Mesenchymal stem cell (in vitro differentiated cells and primary cell): ENCODE measurements at regions not wholly inside any gene's neighbourhood (a gene's known extent, or its start where the extent isn't known, plus 50 kb on each side); places are given as distances from the start of the nearest gene placed in this dataset.

ENCODE experiments used
- DNase-seq: peaks from one replicate; pipeline ENCODE4 v3.0.0-alpha.2; 2013
- H2AFZ ChIP-seq: one replicate; pipeline ENCODE4 v1.6.1; 2013; ENCODE audit warnings: low read depth, mild to moderate bottlenecking, control low read depth, inconsistent platforms, low read length, moderate library complexity
- H2AK5ac ChIP-seq: 2 replicates; pipeline ENCODE4 v1.6.1; 2013; ENCODE audit warnings: low read length, moderate library complexity, mild to moderate bottlenecking, inconsistent platforms; ENCODE audit not compliant: severe bottlenecking
- H2BK120ac ChIP-seq: one replicate; pipeline ENCODE4 v1.6.1; 2013; ENCODE audit warnings: low read depth, mild to moderate bottlenecking, inconsistent platforms, low read length, moderate library complexity
- H2BK12ac ChIP-seq, 2 experiments: one replicate each; pipeline ENCODE4 v1.6.1; 2013; ENCODE audit warnings: inconsistent platforms in 2 of 2, low read length in 2 of 2, mild to moderate bottlenecking in 2 of 2, moderate library complexity in 2 of 2, control low read depth in 1 of 2
- H2BK15ac ChIP-seq: one replicate; pipeline ENCODE4 v1.6.1; 2013; ENCODE audit warnings: mild to moderate bottlenecking, low read depth, inconsistent platforms; ENCODE audit not compliant: poor library complexity, severe bottlenecking
- H2BK5ac ChIP-seq: 2 replicates; pipeline ENCODE4 v1.6.1; 2013; ENCODE audit warnings: low read depth, mild to moderate bottlenecking, low read length, control low read depth, inconsistent platforms; ENCODE audit not compliant: poor library complexity, severe bottlenecking
- H3K14ac ChIP-seq, 2 experiments: one replicate each; pipeline ENCODE4 v1.6.1; 2013; ENCODE audit warnings: inconsistent platforms in 2 of 2, low read length in 2 of 2, control low read depth in 1 of 2, mild to moderate bottlenecking in 1 of 2, moderate library complexity in 1 of 2
- H3K18ac ChIP-seq, 2 experiments: one replicate each; pipeline ENCODE4 v1.6.1; 2013; ENCODE audit warnings: inconsistent platforms in 2 of 2, low read length in 2 of 2, control low read depth in 1 of 2, low read depth in 1 of 2, mild to moderate bottlenecking in 1 of 2
- H3K23ac ChIP-seq, 2 experiments: one replicate each; pipeline ENCODE4 v1.6.1; 2013; ENCODE audit warnings: inconsistent platforms in 2 of 2, low read length in 2 of 2, mild to moderate bottlenecking in 2 of 2, moderate library complexity in 2 of 2, control low read depth in 1 of 2
- H3K27ac ChIP-seq: 2 replicates; pipeline ENCODE4 v1.5.1; 2013; ENCODE audit warnings: mild to moderate bottlenecking, moderate library complexity, low read length, control low read depth, inconsistent platforms; ENCODE audit not compliant: poor library complexity, severe bottlenecking
- H3K27me3 ChIP-seq, 2 experiments: 2 replicates each; pipeline versions ENCODE4 v1.6.1 to v1.7.0; 2013; ENCODE audit warnings: low read length in 2 of 2, mild to moderate bottlenecking in 2 of 2, moderate library complexity in 2 of 2, control low read depth in 1 of 2, inconsistent platforms in 1 of 2; ENCODE audit not compliant: control insufficient read depth in 1 of 2, insufficient read depth in 1 of 2
- H3K36me3 ChIP-seq, 2 experiments: 2 replicates each; pipeline versions ENCODE4 v1.6.1 to v1.7.0; 2013; ENCODE audit warnings: low read length in 2 of 2, control low read depth in 1 of 2, inconsistent platforms in 1 of 2, low read depth in 1 of 2, mild to moderate bottlenecking in 1 of 2; ENCODE audit not compliant: insufficient read depth in 2 of 2, control insufficient read depth in 1 of 2
- H3K4ac ChIP-seq, 2 experiments: one replicate each; pipeline ENCODE4 v1.6.1; 2013; ENCODE audit warnings: inconsistent platforms in 2 of 2, low read length in 2 of 2, mild to moderate bottlenecking in 2 of 2, moderate library complexity in 2 of 2, control low read depth in 1 of 2, low read depth in 1 of 2
- H3K4me1 ChIP-seq: 2 replicates; pipeline ENCODE4 v1.6.1; 2013; ENCODE audit warnings: low read depth, low read length, control low read depth; ENCODE audit not compliant: control insufficient read depth, insufficient read depth
- H3K4me2 ChIP-seq: 2 replicates; pipeline ENCODE4 v1.6.1; 2013; ENCODE audit warnings: low read length, mild to moderate bottlenecking, inconsistent platforms; ENCODE audit not compliant: poor library complexity, severe bottlenecking
- H3K4me3 ChIP-seq, 2 experiments: 2 replicates each; pipeline versions ENCODE4 v1.5.1 to v1.7.0; 2013; ENCODE audit warnings: low read length in 2 of 2, mild to moderate bottlenecking in 2 of 2, control low read depth in 1 of 2, low read depth in 1 of 2; ENCODE audit not compliant: insufficient read depth in 1 of 2
- H3K79me1 ChIP-seq: replicated peaks from 2 replicates; pipeline ENCODE4 v1.6.1; 2013; ENCODE audit warnings: mild to moderate bottlenecking, control low read depth, low read length, inconsistent platforms; ENCODE audit not compliant: poor library complexity, severe bottlenecking
- H3K9ac ChIP-seq: 2 replicates; pipeline ENCODE4 v1.7.0; 2013; ENCODE audit warnings: mild to moderate bottlenecking, low read length, moderate library complexity
- H3K9me3 ChIP-seq: 2 replicates; pipeline ENCODE4 v1.7.0; 2013; ENCODE audit warnings: mild to moderate bottlenecking, low read length; ENCODE audit not compliant: control insufficient read depth
- H4K8ac ChIP-seq: one replicate; pipeline ENCODE4 v1.6.1; 2013; ENCODE audit warnings: inconsistent platforms, mild to moderate bottlenecking, low read length, moderate library complexity
- H4K91ac ChIP-seq: one replicate; pipeline ENCODE4 v1.6.1; 2013; ENCODE audit warnings: mild to moderate bottlenecking, low read length, inconsistent platforms
- WGBS: methylation state at CpG from one replicate; pipeline ENCODE4 v1.1.7; 2013; ENCODE audit warnings: mixed read lengths; 5-methylcytosine and 5-hydroxymethylcytosine counted together

GRCh38 chr10:36141856-36142560 lies 499.9 kb upstream of the FZD8 start:
- 18% methylated on average over 5 of the region's 7 CpGs for WGBS
- Histone ChIP-seq H4K8ac (peak overlapping the region; percentile 97), H2BK12ac (peak overlapping the region; percentile 55 to 93), H3K9me3 (no peaks in the 10 kb centered on the region), H3K14ac (no peak overlapping the region), H3K79me1 (no peaks in the 10 kb centered on the region), H3K36me3 (no peaks in the 10 kb centered on the region), H2AK5ac (no peak overlapping the region), H3K9ac (peak overlapping the region; percentile 54), H3K18ac (peak overlapping the region; percentile 77 to 83), H3K27me3 (no peaks in the 10 kb centered on the region), H2BK5ac (peak overlapping the region; percentile 79), H2BK120ac (peak overlapping the region; percentile 61), H4K91ac (peak overlapping the region; percentile 27), H3K4me3 (peak overlapping the region in 1 of 2 experiments; percentile 57), H3K23ac (no peak overlapping the region), H3K4me2 (peak overlapping the region; percentile 39), H3K4me1 (no peaks in the 10 kb centered on the region), H3K27ac (no peak overlapping the region), H3K4ac (peak overlapping the region in 1 of 2 experiments; percentile 51), H2AFZ (peak overlapping the region; percentile 77), H2BK15ac (no peak overlapping the region)
- peak; percentile 55 for DNase-seq

- Histone ChIP-seq H3K9ac (no peak overlapping the region), H3K4me2 (no peak overlapping the region), H2BK120ac (no peak overlapping the region), H2BK5ac (no peak overlapping the region), H2BK12ac (no peak overlapping the region), H2BK15ac (no peak overlapping the region), H3K4ac (no peak overlapping the region), H3K27me3 (no peaks in the 10 kb centered on the region), H3K36me3 (no peaks in the 10 kb centered on the region), H3K4me1 (no peaks in the 10 kb centered on the region), H3K23ac (no peak overlapping the region), H3K4me3 (no peak overlapping the region), H2AFZ (no peak overlapping the region), H3K18ac (no peak overlapping the region), H3K9me3 (no peaks in the 10 kb centered on the region), H3K14ac (no peak overlapping the region), H3K27ac (no peak overlapping the region), H2AK5ac (no peak overlapping the region), H4K91ac (no peak overlapping the region), H3K79me1 (no peaks in the 10 kb centered on the region), H4K8ac (no peak overlapping the region)
- DNase-seq, result no peak
- no CpG with 5 or more reads among the region's 4 CpGs for WGBS
These were observed 487.0 kb upstream of the FZD8 start for GRCh38 chr10:36129051-36129450.

GRCh38 chr10:36126076-36126475 lies 484.0 kb upstream of the FZD8 start:
- Histone ChIP-seq H3K4ac (no peak overlapping the region), H2BK120ac (no peak overlapping the region), H3K18ac (no peak overlapping the region), H4K8ac (no peak overlapping the region), H2BK5ac (no peak overlapping the region), H3K4me1 (no peaks in the 10 kb centered on the region), H3K9me3 (no peaks in the 10 kb centered on the region), H3K4me3 (no peak overlapping the region), H3K27ac (no peak overlapping the region), H3K14ac (no peak overlapping the region), H3K4me2 (no peak overlapping the region), H4K91ac (no peak overlapping the region), H2BK12ac (no peak overlapping the region), H2AK5ac (no peak overlapping the region), H2AFZ (no peak overlapping the region), H3K27me3 (no peaks in the 10 kb centered on the region), H3K23ac (no peak overlapping the region), H2BK15ac (no peak overlapping the region), H3K9ac (no peak overlapping the region), H3K36me3 (no peaks in the 10 kb centered on the region), H3K79me1 (no peaks in the 10 kb centered on the region)
- DNase-seq, result no peak

- no peak overlapping the region for H2BK5ac ChIP-seq
These were observed 477.4 kb upstream of the FZD8 start for GRCh38 chr10:36119455-36119854.

More at GRCh38 chr10:36119455-36119854, 477.4 kb upstream of the FZD8 start:
- no peak overlapping the region for H2AK5ac ChIP-seq
- H3K27me3 ChIP-seq, result peaks cover 0 to 5% of the 10 kb centered on the region in 2 experiments
- H2AFZ ChIP-seq, result no peak overlapping the region
- H3K27ac ChIP-seq, result no peak overlapping the region
- no peak overlapping the region for H2BK120ac ChIP-seq
- H3K4me2 ChIP-seq, result no peak overlapping the region
- H3K36me3 ChIP-seq, result no peaks in the 10 kb centered on the region
- no peak overlapping the region for H4K91ac ChIP-seq
- H2BK12ac ChIP-seq, result no peak overlapping the region
- no peak overlapping the region for H2BK15ac ChIP-seq
- H3K4ac ChIP-seq, result no peak overlapping the region
- H3K14ac ChIP-seq, result no peak overlapping the region
- no peaks in the 10 kb centered on the region for H3K9me3 ChIP-seq
- no peak overlapping the region for H3K18ac ChIP-seq
- H3K9ac ChIP-seq, result no peak overlapping the region
- no peaks in the 10 kb centered on the region for H3K79me1 ChIP-seq
- H4K8ac ChIP-seq, result no peak overlapping the region
- no peak overlapping the region for H3K23ac ChIP-seq
- H3K4me3 ChIP-seq, result no peak overlapping the region
- DNase-seq, result no peak
- 100% methylated on average over 2 of the region's 5 CpGs for WGBS
- H3K4me1 ChIP-seq, result no peaks in the 10 kb centered on the region
